Adipocyte (in vitro differentiated cells): ENCODE measurements at regions not wholly inside any gene's neighbourhood (a gene's known extent, or its start where the extent isn't known, plus 50 kb on each side); places are given as distances from the start of the nearest gene placed in this dataset.

Experiments
- DNase-seq: peaks from one replicate; pipeline ENCODE4 v3.0.0-alpha.2; 2015; ENCODE audit warnings: low read depth
- H3K27me3 ChIP-seq: replicated peaks from 2 replicates; pipeline ENCODE4 v1.7.0; 2013; ENCODE audit warnings: mild to moderate bottlenecking, low read length, moderate library complexity; ENCODE audit not compliant: control insufficient read depth, insufficient read depth
- H3K36me3 ChIP-seq: 2 replicates; pipeline ENCODE4 v1.7.0; 2013; ENCODE audit warnings: low read length, mild to moderate bottlenecking, moderate library complexity; ENCODE audit not compliant: control insufficient read depth, insufficient read depth, severe bottlenecking
- H3K4me1 ChIP-seq: 2 replicates; pipeline ENCODE4 v1.7.0; 2013; ENCODE audit warnings: mild to moderate bottlenecking, low read length, moderate library complexity; ENCODE audit not compliant: control insufficient read depth, insufficient read depth
- H3K4me3 ChIP-seq: 2 replicates; pipeline ENCODE4 v1.7.0; 2013; ENCODE audit warnings: mild to moderate bottlenecking, low read length, moderate library complexity
- H3K9ac ChIP-seq: 2 replicates; pipeline ENCODE4 v1.7.0; 2013; ENCODE audit warnings: mild to moderate bottlenecking, low read length, moderate library complexity
- H3K9me3 ChIP-seq: 2 replicates; pipeline ENCODE4 v1.7.0; 2013; ENCODE audit warnings: mild to moderate bottlenecking, low read length, moderate library complexity; ENCODE audit not compliant: control insufficient read depth

DNA sequence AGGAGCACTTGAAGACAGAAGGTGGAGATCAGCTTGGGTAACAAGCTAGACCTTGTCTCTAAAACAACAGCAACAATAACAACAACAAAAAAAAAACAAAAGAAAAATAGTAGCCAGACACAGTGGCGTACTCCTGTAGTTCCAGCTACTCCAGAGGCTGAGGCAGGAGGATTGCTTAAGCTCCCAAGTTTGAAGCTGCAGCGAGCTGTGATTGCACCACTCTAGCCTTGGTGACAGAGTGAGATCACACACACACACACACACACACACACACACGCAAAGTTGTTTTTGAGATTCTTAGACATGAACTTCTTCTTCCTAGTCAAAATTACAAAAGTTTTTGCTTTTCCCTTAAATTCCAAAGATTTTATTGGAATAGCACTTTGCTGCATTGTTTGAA, 93.0 kb upstream of the IGSF10 start:
- Histone ChIP-seq H3K36me3 (no peaks in the 10 kb centered on the region), H3K4me1 (peaks cover 56% of the 10 kb centered on the region), H3K4me3 (no peak overlapping the region), H3K27me3 (no peaks in the 10 kb centered on the region), H3K9ac (no peak overlapping the region), H3K9me3 (no peaks in the 10 kb centered on the region)
- DNase-seq = peak; percentile 43

DNA sequence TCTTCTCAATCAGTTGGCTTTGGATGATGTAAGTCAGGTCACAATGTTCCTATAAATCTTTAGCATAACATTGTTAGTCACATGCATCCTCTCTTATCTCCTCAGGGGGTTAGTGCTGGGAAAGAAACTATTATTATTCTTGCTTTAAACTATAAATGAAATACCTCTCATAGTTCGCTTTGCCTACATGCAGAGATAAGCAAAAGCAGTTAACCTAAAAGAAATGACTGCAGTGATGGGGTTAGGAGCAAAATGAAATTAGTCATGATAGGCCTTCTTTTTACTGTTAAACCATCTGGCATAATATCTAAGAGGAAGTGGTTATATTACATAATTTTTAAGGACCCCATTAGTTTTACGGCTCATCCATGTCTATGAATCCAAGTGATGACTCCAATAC, 91.7 kb upstream of the IGSF10 start:
- no peak for DNase-seq
- Histone ChIP-seq H3K4me1 (peaks cover 63% of the 10 kb centered on the region), H3K4me3 (no peak overlapping the region), H3K9me3 (no peaks in the 10 kb centered on the region), H3K27me3 (no peaks in the 10 kb centered on the region), H3K36me3 (no peaks in the 10 kb centered on the region), H3K9ac (no peak overlapping the region)

DNA sequence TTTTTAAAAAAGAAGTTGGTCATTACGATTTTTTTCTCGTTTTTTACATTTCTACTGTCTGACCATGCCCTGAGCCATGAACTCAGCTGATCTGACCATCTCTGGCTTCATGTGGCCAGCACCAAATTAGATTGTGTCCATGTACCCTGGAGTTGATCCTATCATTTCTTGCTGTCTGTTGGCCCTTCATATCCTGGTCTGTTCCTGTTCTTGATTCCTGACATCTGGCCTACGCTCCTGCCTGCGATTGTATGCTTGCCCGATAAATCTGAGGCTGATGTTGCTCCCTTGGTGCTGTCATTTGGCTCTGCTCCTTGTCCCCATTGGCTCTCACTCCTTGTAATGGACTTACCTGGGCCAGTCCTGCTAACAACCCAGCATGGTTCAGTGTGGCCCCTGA, 89.8 kb upstream of the IGSF10 start:
- Histone ChIP-seq H3K4me3 (peak overlapping the region; percentile 14), H3K9me3 (no peaks in the 10 kb centered on the region), H3K9ac (peak overlapping the region; percentile 62), H3K36me3 (no peaks in the 10 kb centered on the region), H3K4me1 (peaks cover 54% of the 10 kb centered on the region), H3K27me3 (no peaks in the 10 kb centered on the region)
- DNase-seq = no peak

DNA sequence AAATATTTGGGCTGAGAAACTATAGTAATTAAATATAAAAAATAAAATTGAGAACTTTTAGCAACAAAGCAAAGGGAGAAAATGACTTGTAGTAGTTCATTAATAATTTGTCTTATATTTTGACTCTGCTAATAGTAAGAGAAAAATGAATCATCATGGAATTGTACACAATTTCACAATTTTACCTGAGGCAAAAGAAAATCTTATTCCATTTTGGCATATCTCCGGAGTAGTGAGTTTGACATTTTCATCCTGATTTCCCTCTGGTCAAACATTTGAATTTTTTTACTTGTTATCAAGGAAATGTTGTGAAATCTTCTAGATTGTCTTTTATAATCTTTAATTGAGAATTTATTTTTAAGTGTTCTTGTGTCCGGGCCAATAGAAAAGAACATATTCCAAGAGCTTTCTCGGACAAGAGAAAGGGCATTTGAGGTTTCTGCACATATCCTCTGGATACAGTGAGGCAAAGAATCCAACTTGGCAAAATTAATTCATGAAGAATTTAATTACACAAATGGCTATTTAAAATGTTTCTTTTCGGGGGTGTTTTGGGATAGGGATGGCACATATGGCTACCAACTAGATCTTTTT, 89.3 kb upstream of the IGSF10 start:
- DNase-seq = no peak
- Histone ChIP-seq H3K4me3 (peak overlapping the region; percentile 14), H3K9me3 (no peaks in the 10 kb centered on the region), H3K27me3 (no peaks in the 10 kb centered on the region), H3K4me1 (peaks cover 52% of the 10 kb centered on the region), H3K9ac (peak overlapping the region; percentile 62), H3K36me3 (no peaks in the 10 kb centered on the region)

DNA sequence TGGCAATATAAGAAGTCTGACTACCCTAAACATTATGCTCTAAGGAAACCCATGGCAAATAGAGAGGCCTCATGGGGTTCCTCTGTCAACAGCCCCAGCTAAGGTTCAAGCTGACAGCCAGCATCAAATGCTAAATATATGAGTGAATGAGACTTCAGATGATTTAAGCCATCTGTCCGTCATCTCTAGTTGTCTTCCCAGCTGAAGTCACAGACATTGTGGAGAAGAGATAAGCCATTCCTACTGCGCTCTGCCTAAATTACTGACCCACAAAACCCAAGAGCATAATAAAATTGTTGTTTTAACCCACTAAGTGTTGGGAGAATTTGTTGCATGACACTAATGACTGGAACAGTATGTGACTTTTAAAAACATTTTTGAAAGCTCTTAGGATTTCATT, 87.3 kb upstream of the IGSF10 start:
- Histone ChIP-seq H3K36me3 (no peaks in the 10 kb centered on the region), H3K4me3 (no peak overlapping the region), H3K27me3 (no peaks in the 10 kb centered on the region), H3K9ac (no peak overlapping the region), H3K9me3 (no peaks in the 10 kb centered on the region), H3K4me1 (peaks cover 41% of the 10 kb centered on the region)
- DNase-seq = no peak

DNA sequence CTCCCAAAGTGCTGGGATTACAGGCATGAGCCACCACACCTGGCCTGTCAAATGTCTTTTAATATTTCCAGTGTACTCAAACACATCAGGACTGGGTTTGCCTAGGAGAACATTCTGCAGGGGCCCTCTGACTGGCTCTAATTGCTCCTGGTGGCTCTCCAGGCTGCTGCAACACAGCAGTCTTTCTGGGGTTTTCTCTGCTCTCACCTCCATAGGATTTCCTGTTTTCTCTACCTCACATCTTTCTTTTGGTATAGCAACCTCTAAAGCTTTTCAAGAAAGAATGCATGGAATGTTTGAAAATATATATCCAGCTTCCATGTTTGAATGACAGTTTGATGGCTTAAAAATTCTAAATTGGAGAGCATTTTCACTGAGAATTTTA, 83.3 kb upstream of the IGSF10 start:
- Histone ChIP-seq H3K27me3 (no peaks in the 10 kb centered on the region), H3K9me3 (no peaks in the 10 kb centered on the region), H3K36me3 (no peaks in the 10 kb centered on the region), H3K9ac (no peak overlapping the region), H3K4me3 (no peak overlapping the region), H3K4me1 (peaks cover 18% of the 10 kb centered on the region)
- no peak for DNase-seq

DNA sequence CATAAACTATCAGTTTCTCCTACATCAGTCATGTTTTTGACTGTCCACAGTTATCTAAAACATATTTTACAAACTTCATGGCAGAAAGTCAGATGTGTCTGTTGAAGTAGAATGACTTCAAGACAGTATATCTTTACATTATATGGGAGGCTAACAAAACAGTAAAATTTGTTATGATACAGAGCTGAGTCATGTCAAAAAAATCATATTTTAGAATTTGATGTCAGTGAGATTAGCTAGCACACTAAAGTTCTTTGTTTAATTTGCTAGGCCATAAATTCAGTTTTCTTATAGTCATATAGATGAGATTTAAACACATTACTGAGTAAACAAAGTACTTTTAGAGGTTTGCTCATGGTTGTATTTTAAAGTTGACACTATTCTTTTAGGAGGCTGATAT, 80.3 kb upstream of the IGSF10 start:
- no peak overlapping the region for H3K9ac ChIP-seq
- H3K36me3 ChIP-seq = no peaks in the 10 kb centered on the region
- H3K9me3 ChIP-seq = no peaks in the 10 kb centered on the region
- H3K4me3 ChIP-seq = no peak overlapping the region
- no peaks in the 10 kb centered on the region for H3K27me3 ChIP-seq
- H3K4me1 ChIP-seq = peaks cover 27% of the 10 kb centered on the region
- DNase-seq = no peak

DNA sequence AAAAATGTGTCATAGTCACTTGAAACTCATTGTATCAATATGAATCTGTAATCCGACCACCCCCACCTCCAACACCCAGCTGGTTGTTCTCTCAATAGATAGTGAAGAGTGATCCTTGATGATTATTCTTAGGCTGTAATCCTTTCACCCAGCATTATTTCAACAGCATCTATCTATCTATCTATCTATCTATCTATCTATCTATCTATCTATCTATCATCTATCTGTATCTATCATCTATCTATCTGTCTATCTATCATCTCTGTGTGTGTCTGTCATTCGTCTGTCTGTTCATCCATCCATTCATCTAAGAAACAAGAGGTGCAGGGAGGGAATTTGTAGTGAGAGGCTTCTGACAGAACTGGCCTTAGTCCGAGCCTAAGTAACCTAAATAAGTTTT, 78.7 kb upstream of the IGSF10 start:
- Histone ChIP-seq H3K4me3 (no peak overlapping the region), H3K9ac (peak overlapping the region; percentile 67), H3K36me3 (no peaks in the 10 kb centered on the region), H3K4me1 (peaks cover 27% of the 10 kb centered on the region), H3K9me3 (no peaks in the 10 kb centered on the region), H3K27me3 (no peaks in the 10 kb centered on the region)
- no peak for DNase-seq

DNA sequence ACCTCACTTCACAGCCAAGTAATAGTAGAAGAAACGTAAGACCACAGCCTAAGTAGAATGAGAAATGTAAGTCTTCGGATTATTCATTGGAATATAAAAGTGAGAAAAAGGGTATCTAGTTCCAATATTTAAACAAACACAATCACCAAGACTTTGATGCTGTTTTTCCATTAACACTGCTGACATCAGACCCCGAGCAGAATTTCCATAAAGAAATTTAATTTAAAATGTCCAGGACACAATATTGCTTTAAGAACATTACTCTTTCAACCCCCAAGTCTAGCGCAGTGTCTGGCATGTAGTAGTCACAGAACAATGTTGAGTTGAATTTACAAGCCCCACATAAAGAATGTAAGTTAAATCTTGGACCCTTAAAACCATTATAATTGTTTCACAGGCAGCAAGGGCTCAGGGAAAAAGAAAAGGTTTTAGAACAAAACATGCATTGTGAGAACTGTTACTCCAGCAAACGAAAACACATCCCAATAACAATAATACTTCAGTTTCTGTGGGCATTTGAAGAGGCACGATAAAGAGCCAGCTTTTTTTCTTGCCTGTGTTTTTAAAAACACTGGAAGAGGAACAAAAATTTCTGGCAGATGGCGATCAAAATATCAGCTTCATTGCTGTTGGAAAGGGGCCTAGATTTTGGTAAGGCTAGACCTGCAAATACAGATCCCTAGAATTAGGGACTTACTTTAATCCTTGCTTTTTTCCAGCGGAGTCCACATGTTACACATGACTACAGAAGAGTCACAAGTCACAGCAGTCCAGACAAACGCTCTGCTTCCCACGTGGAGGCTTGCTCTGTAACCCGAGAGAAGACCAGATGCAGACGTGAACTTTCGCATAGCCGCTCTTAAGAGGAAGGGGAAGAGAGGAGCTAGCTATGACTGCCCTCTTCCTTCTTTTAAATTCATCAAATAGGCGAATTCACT, 77.9 kb upstream of the IGSF10 start:
- Histone ChIP-seq H3K9me3 (no peaks in the 10 kb centered on the region), H3K27me3 (no peaks in the 10 kb centered on the region), H3K4me1 (peaks cover 27% of the 10 kb centered on the region), H3K9ac (peak overlapping the region; percentile 67), H3K36me3 (no peaks in the 10 kb centered on the region), H3K4me3 (peak overlapping the region; percentile 67)
- DNase-seq = no peak

DNA sequence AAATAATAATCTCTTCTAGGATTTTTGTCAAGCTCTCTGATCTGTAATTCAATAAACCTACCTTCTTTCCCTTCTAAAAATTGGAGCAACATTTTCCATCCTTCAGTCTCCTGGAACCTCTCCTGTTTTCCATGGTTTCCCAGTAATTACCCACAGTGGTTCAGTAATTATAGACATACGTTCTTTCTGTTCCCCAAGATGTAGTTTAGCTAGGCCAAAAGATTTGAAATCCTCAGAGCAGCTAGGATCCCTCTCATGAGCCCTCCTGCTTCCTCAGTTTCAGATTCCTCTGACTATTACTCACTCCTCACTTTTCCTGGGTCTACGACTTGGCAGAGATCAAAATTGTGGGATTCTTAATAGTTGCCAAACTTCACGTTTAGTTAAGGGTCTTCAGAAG, 76.9 kb upstream of the IGSF10 start:
- peaks cover 27% of the 10 kb centered on the region for H3K4me1 ChIP-seq
- H3K4me3 ChIP-seq = no peak overlapping the region

DNA sequence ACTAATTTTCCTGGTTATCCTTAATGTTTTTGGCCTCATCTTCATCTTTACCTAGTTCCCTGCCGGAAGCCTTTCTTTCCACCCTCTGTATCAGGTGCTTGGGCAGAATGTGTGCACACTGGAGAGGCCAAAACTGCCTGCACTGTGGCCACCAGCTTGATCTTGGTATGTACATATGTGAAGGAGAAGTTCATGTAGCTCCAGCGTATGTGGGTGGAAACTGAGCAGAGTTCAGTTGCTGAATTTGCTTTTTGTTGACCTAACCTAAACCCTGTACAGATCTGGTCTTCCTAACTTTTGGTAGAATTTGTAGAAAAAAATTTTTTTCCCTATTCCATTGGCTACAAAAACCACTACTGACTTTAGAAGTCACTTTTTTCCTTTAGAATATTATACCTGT, 65.9 kb upstream of the IGSF10 start:
- DNase-seq = no peak
- Histone ChIP-seq H3K9me3 (peaks cover 1% of the 10 kb centered on the region), H3K27me3 (no peaks in the 10 kb centered on the region), H3K4me3 (no peak overlapping the region), H3K36me3 (no peaks in the 10 kb centered on the region), H3K4me1 (no peaks in the 10 kb centered on the region), H3K9ac (no peak overlapping the region)

More for the DNA sequence above, 76.9 kb upstream of the IGSF10 start:
- Histone ChIP-seq H3K9ac (no peak overlapping the region), H3K9me3 (no peaks in the 10 kb centered on the region), H3K36me3 (no peaks in the 10 kb centered on the region), H3K27me3 (no peaks in the 10 kb centered on the region)
- DNase-seq = peak; percentile 55
